HCT116 (cell line): ENCODE measurements at regions not wholly inside any gene's neighbourhood (a gene's known extent, or its start where the extent isn't known, plus 50 kb on each side); places are given as distances from the start of the nearest gene placed in this dataset.

Experiments
- ATAC-seq: fragments of 200-7000 bp; cut with Tn5 transposase; 2 replicates; pipeline ENCODE4 v1.9.1; 2020; ENCODE audit warnings: mild to moderate bottlenecking, moderate library complexity
- BruUV-seq: library from RNA; stranded (reverse); fragments of 400-500 nt; replicated peaks from 2 replicates; lab custom pipeline; 2021; lab: Mats Ljungman, UMichigan
- CTCF ChIA-PET: fragments of 300-600 bp; sonication (Branson Sonifier 250); formaldehyde crosslinking; loops from one replicate; lab custom pipeline; 2021; ENCODE audit warnings: antibody characterized with exemption; lab: Charles Lee
- POLR2A ChIA-PET: fragments of 300-600, 350-600 bp; sonication (Branson Sonifier 250); formaldehyde crosslinking; loops from one replicate; lab custom pipeline; 2021; ENCODE audit warnings: antibody characterized with exemption; lab: Charles Lee
- RAD21 ChIA-PET, 2 experiments: fragments of 300-600 bp; sonication (Branson Sonifier 250); formaldehyde crosslinking; loops; one replicate each; lab custom pipeline; 2023; ENCODE audit warnings: low total read pairs in 2 of 2; ENCODE audit not compliant: uncharacterized antibody in 2 of 2, unreplicated experiment in 2 of 2, low non-redundant PET in 1 of 2; lab: Charles Lee
- DNase-seq: peaks from one replicate; pipeline ENCODE4 v3.0.0-alpha.2; 2010; ENCODE audit warnings: low read depth, low spot score
- H2AFZ ChIP-seq: fragments of 200-600 bp; shearing (Covaris generic), sonication (generic); 2 replicates; pipeline ENCODE4 v1.6.1; 2017; ENCODE audit warnings: low read depth, mixed run types, mixed read lengths, antibody characterized with exemption, low read length; ENCODE audit not compliant: poor library complexity, severe bottlenecking
- H3K27ac ChIP-seq: 2 replicates; pipeline ENCODE4 v1.5.1; 2012; ENCODE audit warnings: low read depth, low read length
- H3K27me3 ChIP-seq: fragments of 200-600 bp; sonication (generic); 2 replicates; pipeline ENCODE4 v1.6.1; 2016; ENCODE audit warnings: mixed run types, low read length, mixed read lengths; ENCODE audit not compliant: insufficient read depth
- H3K36me3 ChIP-seq, 2 experiments: fragments of 200-500 bp in 1 of 2; fragments of 200-600 bp in 1 of 2; sonication (Bioruptor generic) in 1 of 2; sonication (generic) in 1 of 2; 2 replicates each; pipeline versions ENCODE4 v1.5.1 to v1.6.1; 2014 to 2016; ENCODE audit warnings: low read length in 2 of 2, inconsistent platforms in 1 of 2, mixed read lengths in 1 of 2, mixed run types in 1 of 2; ENCODE audit not compliant: insufficient read depth in 2 of 2, control insufficient read depth in 1 of 2
- H3K4me1 ChIP-seq, 2 experiments: fragments of 200-600 bp in 1 of 2; sonication (generic) in 1 of 2; 2 replicates each; pipeline versions ENCODE4 v1.5.1 to v1.6.1; 2012 to 2017; ENCODE audit warnings: low read length in 2 of 2, inconsistent platforms in 1 of 2, mild to moderate bottlenecking in 1 of 2, mixed read lengths in 1 of 2, mixed run types in 1 of 2, moderate library complexity in 1 of 2; ENCODE audit not compliant: insufficient read depth in 2 of 2, control insufficient read depth in 1 of 2
- H3K4me2 ChIP-seq: fragments of 200-600 bp; sonication (generic); 2 replicates; pipeline ENCODE4 v1.6.1; 2017; ENCODE audit warnings: mixed run types, low read length, mixed read lengths
- H3K4me3 ChIP-seq, 2 experiments: fragments of 200-600 bp in 1 of 2; sonication (generic) in 1 of 2; replicated peaks in 1 of 2; 2 replicates each; pipeline ENCODE4 v1.5.1; 2011 to 2016; ENCODE audit warnings: low read length in 2 of 2, control low read depth in 1 of 2, low read depth in 1 of 2, mild to moderate bottlenecking in 1 of 2, mixed read lengths in 1 of 2, mixed run types in 1 of 2
- H3K79me2 ChIP-seq: fragments of 200-600 bp; sonication (generic); 2 replicates; pipeline ENCODE4 v1.6.1; 2017; ENCODE audit warnings: mild to moderate bottlenecking, mixed run types, low read length, moderate library complexity, mixed read lengths; ENCODE audit not compliant: insufficient read depth
- H3K9ac ChIP-seq: fragments of 200-600 bp; sonication (generic); 2 replicates; pipeline ENCODE4 v1.6.1; 2016; ENCODE audit warnings: low read length, mixed read lengths
- H3K9me2 ChIP-seq: fragments of 200-600 bp; sonication (generic), shearing (Covaris generic); 2 replicates; pipeline ENCODE4 v1.6.1; 2017; ENCODE audit warnings: mixed run types, mild to moderate bottlenecking, moderate library complexity; ENCODE audit not compliant: insufficient read depth
- H3K9me3 ChIP-seq, 2 experiments: fragments of 200-500 bp in 1 of 2; fragments of 200-600 bp in 1 of 2; sonication (Bioruptor generic) in 1 of 2; sonication (generic) in 1 of 2; 2 replicates each; pipeline ENCODE4 v1.6.1; 2014 to 2017; ENCODE audit warnings: low read length in 2 of 2, mixed read lengths in 2 of 2, inconsistent platforms in 1 of 2, low read depth in 1 of 2, mild to moderate bottlenecking in 1 of 2, mixed run types in 1 of 2, moderate library complexity in 1 of 2; ENCODE audit not compliant: control insufficient read depth in 1 of 2, insufficient read depth in 1 of 2
- H4K20me1 ChIP-seq: fragments of 200-600 bp; sonication (generic), shearing (Covaris generic); 2 replicates; pipeline ENCODE4 v1.6.1; 2017; ENCODE audit warnings: mixed run types, mild to moderate bottlenecking, moderate library complexity; ENCODE audit not compliant: insufficient read depth
- ATF3 ChIP-seq: IDR thresholded peaks from 2 replicates; pipeline ENCODE4 v1.6.1; 2012
- CEBPB ChIP-seq: IDR thresholded peaks from 2 replicates; pipeline ENCODE4 v1.6.1; 2012; ENCODE audit warnings: low read depth
- EGR1 ChIP-seq: IDR thresholded peaks from 2 replicates; pipeline ENCODE4 v1.6.1; 2012; ENCODE audit warnings: low read depth
- EZH2 ChIP-seq: fragments of 200-600 bp; sonication (generic); IDR thresholded peaks from 2 replicates; pipeline ENCODE4 v1.6.1; 2017; ENCODE audit warnings: antibody characterized with exemption, mixed run types
- EZH2phosphoT487 ChIP-seq: fragments of 200-600 bp; IDR thresholded peaks from 2 replicates; pipeline ENCODE4 v1.6.1; 2018; ENCODE audit warnings: antibody characterized with exemption, borderline replicate concordance
- FOSL1 ChIP-seq: IDR thresholded peaks from 2 replicates; pipeline ENCODE4 v1.6.1; 2012; ENCODE audit warnings: low read depth
- MAX ChIP-seq: IDR thresholded peaks from 2 replicates; pipeline ENCODE4 v1.6.1; 2012
- POLR2AphosphoS5 ChIP-seq: IDR thresholded peaks from 2 replicates; pipeline ENCODE4 v1.6.1; 2011; ENCODE audit warnings: mild to moderate bottlenecking, low read depth, low read length, moderate library complexity
- RAD21 ChIP-seq: IDR thresholded peaks from 2 replicates; pipeline ENCODE4 v1.6.1; 2012; ENCODE audit warnings: low read depth, mild to moderate bottlenecking
- SIN3A ChIP-seq: IDR thresholded peaks from 2 replicates; pipeline ENCODE4 v1.6.1; 2012; ENCODE audit warnings: low read depth
- SRF ChIP-seq: IDR thresholded peaks from 2 replicates; pipeline ENCODE4 v1.6.1; 2012; ENCODE audit warnings: low read depth
- TCF7L2 ChIP-seq: IDR thresholded peaks from 2 replicates; pipeline ENCODE4 v1.7.0; 2011; ENCODE audit warnings: borderline replicate concordance, inconsistent platforms; ENCODE audit not compliant: insufficient read depth, insufficient read length; ENCODE audit errors: extremely low read depth
- YY1 ChIP-seq: IDR thresholded peaks from 2 replicates; pipeline ENCODE4 v1.6.1; 2011; ENCODE audit warnings: low read length, low read depth, moderate library complexity, mild to moderate bottlenecking; ENCODE audit not compliant: insufficient replicate concordance; ENCODE audit errors: extremely low read depth
- ZBTB33 ChIP-seq: IDR thresholded peaks from 2 replicates; pipeline ENCODE4 v1.6.1; 2011; ENCODE audit warnings: mild to moderate bottlenecking, low read length, moderate library complexity; ENCODE audit not compliant: insufficient replicate concordance; ENCODE audit errors: extremely low read depth
- ZNF274 ChIP-seq: fragments of 200-500 bp; sonication (Bioruptor generic); IDR thresholded peaks from 2 replicates; pipeline ENCODE4 v1.6.1; 2014; ENCODE audit warnings: mild to moderate bottlenecking, low read depth, low read length, inconsistent platforms
- intact Hi-C: fragments of 100-400 bp; cut with micrococcal nuclease; formaldehyde crosslinking; loops from 2 replicates; pipeline ENCODE4 v1.10.0; 2022
- TF ChIP-seq, protein P1 (sequence below), 3 experiments: fragments of 200-600 bp in 1 of 3; sonication (generic) in 1 of 3; IDR thresholded peaks in 2 of 3; conservative IDR thresholded peaks in 1 of 3; 2 replicates each; pipeline ENCODE4 v1.5.1; 2012 to 2017; ENCODE audit warnings: low read depth in 2 of 3, low read length in 2 of 3, antibody characterized with exemption in 1 of 3, borderline replicate concordance in 1 of 3, control low read depth in 1 of 3, mild to moderate bottlenecking in 1 of 3, mixed read lengths in 1 of 3, mixed run types in 1 of 3, moderate library complexity in 1 of 3; ENCODE audit not compliant: insufficient read depth in 1 of 3

DNA sequence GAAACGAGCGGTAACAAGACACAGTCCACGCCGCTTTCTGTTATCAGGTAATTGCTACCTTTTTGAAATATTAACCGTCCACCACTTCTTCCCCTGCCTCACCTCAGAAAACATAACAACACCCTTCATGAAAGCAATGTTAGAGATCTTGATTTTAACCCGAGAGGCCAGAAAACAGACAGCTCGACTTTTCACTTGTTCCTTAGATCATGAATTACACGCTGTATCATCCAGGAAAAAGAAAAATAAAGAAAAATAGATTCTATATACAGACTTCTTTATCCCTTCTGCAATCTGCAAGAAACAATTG, 957.1 kb upstream of the SOX9 start:
- BruUV-seq: no TSS peak
- Histone ChIP-seq H3K9me3 (no peaks in the 10 kb centered on the region), H3K4me3 (no peak overlapping the region), H2AFZ (no peak overlapping the region), H3K4me2 (no peak overlapping the region), H3K27me3 (no peaks in the 10 kb centered on the region), H3K4me1 (no peaks in the 10 kb centered on the region; a peak in 1 of 4 replicates), H3K79me2 (no peaks in the 10 kb centered on the region), H4K20me1 (no peaks in the 10 kb centered on the region), H3K27ac (no peak overlapping the region), H3K9ac (no peak overlapping the region), H3K36me3 (no peaks in the 10 kb centered on the region), H3K9me2 (no peaks in the 10 kb centered on the region)
- intact Hi-C loops: no loop called here
- ChIA-PET CTCF (no interaction called here), POLR2A (no interaction called here), RAD21 (no interaction called here)
- TF ChIP-seq MAX (no peak), YY1 (no peak), EGR1 (no peak), CEBPB (no peak), ATF3 (no peak), EZH2 (no peak), RAD21 (no peak), POLR2AphosphoS5 (no peak), ZNF274 (no peak), FOSL1 (no peak), TCF7L2 (no peak), SIN3A (no peak), EZH2phosphoT487 (no peak), ZBTB33 (no peak), SRF (no peak)
- TF ChIP-seq, protein P1, sequence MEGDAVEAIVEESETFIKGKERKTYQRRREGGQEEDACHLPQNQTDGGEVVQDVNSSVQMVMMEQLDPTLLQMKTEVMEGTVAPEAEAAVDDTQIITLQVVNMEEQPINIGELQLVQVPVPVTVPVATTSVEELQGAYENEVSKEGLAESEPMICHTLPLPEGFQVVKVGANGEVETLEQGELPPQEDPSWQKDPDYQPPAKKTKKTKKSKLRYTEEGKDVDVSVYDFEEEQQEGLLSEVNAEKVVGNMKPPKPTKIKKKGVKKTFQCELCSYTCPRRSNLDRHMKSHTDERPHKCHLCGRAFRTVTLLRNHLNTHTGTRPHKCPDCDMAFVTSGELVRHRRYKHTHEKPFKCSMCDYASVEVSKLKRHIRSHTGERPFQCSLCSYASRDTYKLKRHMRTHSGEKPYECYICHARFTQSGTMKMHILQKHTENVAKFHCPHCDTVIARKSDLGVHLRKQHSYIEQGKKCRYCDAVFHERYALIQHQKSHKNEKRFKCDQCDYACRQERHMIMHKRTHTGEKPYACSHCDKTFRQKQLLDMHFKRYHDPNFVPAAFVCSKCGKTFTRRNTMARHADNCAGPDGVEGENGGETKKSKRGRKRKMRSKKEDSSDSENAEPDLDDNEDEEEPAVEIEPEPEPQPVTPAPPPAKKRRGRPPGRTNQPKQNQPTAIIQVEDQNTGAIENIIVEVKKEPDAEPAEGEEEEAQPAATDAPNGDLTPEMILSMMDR (IDR thresholded peaks at IDR 0.05 in 2 of 3, conservative IDR thresholded peaks at IDR 0.05 in 1 of 3; ENCODE audit: borderline replicate concordance in 1 of 3, insufficient read depth in 1 of 3, low read depth in 2 of 3, low read length in 2 of 3): no peak
- ATAC-seq (no peak), DNase-seq (no peak)
